ENCODE measurements at regions not wholly inside any gene's neighbourhood (a gene's known extent, or its start where the extent isn't known, plus 50 kb on each side); places are given as distances from the start of the nearest gene placed in this dataset.
"Not testable (repeated sequence)": the region's sequence is repeated elsewhere in the genome, so short reads cannot be mapped to it uniquely, and the experiment has no call there.

- DNase-seq (ENCODE audit: low read depth): no peak
These were observed 122.0 kb upstream of the RANBP3L start for GRCh38 chr5:36423578-36424307.

- not testable (repeated sequence) for DNase-seq (ENCODE audit: low read depth)
These were observed 124.4 kb upstream of the RANBP3L start for GRCh38 chr5:36426070-36426469.

GRCh38 chr5:36435516-36435915 lies 133.8 kb upstream of the RANBP3L start:
- DNase-seq (ENCODE audit: low read depth): no peak

- no peak for DNase-seq (ENCODE audit: low read depth)
These were observed 134.6 kb upstream of the RANBP3L start for GRCh38 chr5:36436306-36436705.

- no peak for DNase-seq (ENCODE audit: low read depth)
These were observed 137.3 kb upstream of the RANBP3L start for GRCh38 chr5:36438765-36439561.

- no peak for DNase-seq (ENCODE audit: low read depth)
These were observed 138.6 kb upstream of the RANBP3L start for GRCh38 chr5:36440300-36440699.

- no peak for DNase-seq (ENCODE audit: low read depth)
These were observed 139.6 kb upstream of the RANBP3L start for GRCh38 chr5:36441280-36441679.

- peak; percentile 31 for DNase-seq (ENCODE audit: low read depth)
These were observed 140.7 kb upstream of the RANBP3L start for GRCh38 chr5:36442352-36442751.

- DNase-seq (ENCODE audit: low read depth): peak; percentile 45
These were observed 141.1 kb upstream of the RANBP3L start for GRCh38 chr5:36442796-36443195.

GRCh38 chr5:36443941-36444340 lies 142.2 kb upstream of the RANBP3L start:
- DNase-seq (ENCODE audit: low read depth): no peak

GRCh38 chr5:36444582-36445418 lies 143.1 kb upstream of the RANBP3L start:
- no peak for DNase-seq (ENCODE audit: low read depth)

GRCh38 chr5:36447776-36448175 lies 146.1 kb upstream of the RANBP3L start:
- no peak for DNase-seq (ENCODE audit: low read depth)

- no peak for DNase-seq (ENCODE audit: low read depth)
These were observed 148.7 kb upstream of the RANBP3L start for GRCh38 chr5:36450229-36451014.

- no peak for DNase-seq (ENCODE audit: low read depth)
These were observed 150.8 kb upstream of the RANBP3L start for GRCh38 chr5:36452424-36453006.

GRCh38 chr5:36457511-36458270 lies 148.7 kb upstream of the SLC1A3 start:
- no peak for DNase-seq (ENCODE audit: low read depth)

- DNase-seq (ENCODE audit: low read depth): no peak
These were observed 147.7 kb upstream of the SLC1A3 start for GRCh38 chr5:36458746-36459145.

- DNase-seq (ENCODE audit: low read depth): no peak
These were observed 146.9 kb upstream of the SLC1A3 start for GRCh38 chr5:36459176-36460135.

GRCh38 chr5:36462295-36463021 lies 143.9 kb upstream of the SLC1A3 start:
- DNase-seq (ENCODE audit: low read depth): no peak

GRCh38 chr5:36475942-36476341 lies 130.5 kb upstream of the SLC1A3 start:
- DNase-seq (ENCODE audit: low read depth): not testable (repeated sequence)

All from non-pigmented ciliary epithelial cell (primary cell).